Activated naive CD8-positive, alpha-beta T cell treated with anti-CD3 and anti-CD28 coated beads, Interleukin-2, amount 50 U/mL, for 24 hours (primary cell): ENCODE measurements at regions not wholly inside any gene's neighbourhood (a gene's known extent, or its start where the extent isn't known, plus 50 kb on each side); places are given as distances from the start of the nearest gene placed in this dataset.
"Not testable (repeated sequence)": the region's sequence is repeated elsewhere in the genome, so short reads cannot be mapped to it uniquely, and the experiment has no call there.

Source experiments
- ATAC-seq: fragments of 150-1000 bp; cut with Tn5 transposase; one replicate; pipeline ENCODE4 v1.10.0; 2021
- DNase-seq: peaks from one replicate; pipeline ENCODE4 v3.0.0; 2021
- H3K27ac Mint-ChIP-seq: one replicate; pipeline ENCODE4 v1.8.0; 2021; ENCODE audit warnings: mild to moderate bottlenecking, mixed read lengths
- H3K27me3 Mint-ChIP-seq: one replicate; pipeline ENCODE4 v1.8.0; 2021; ENCODE audit warnings: mixed read lengths
- H3K36me3 Mint-ChIP-seq: one replicate; pipeline ENCODE4 v1.8.0; 2021; ENCODE audit warnings: low read depth, mixed read lengths
- H3K4me1 Mint-ChIP-seq: one replicate; pipeline ENCODE4 v1.8.0; 2021; ENCODE audit warnings: mixed read lengths
- H3K4me3 Mint-ChIP-seq: one replicate; pipeline ENCODE4 v1.8.0; 2021; ENCODE audit warnings: mild to moderate bottlenecking, moderate library complexity, mixed read lengths
- H3K9me3 Mint-ChIP-seq: one replicate; pipeline ENCODE4 v1.8.0; 2021; ENCODE audit warnings: mixed read lengths

- H3K9me3 Mint-ChIP-seq, result peaks cover 5% of the 10 kb centered on the region
- DNase-seq (no peak), ATAC-seq (no peak)
- H3K27me3 Mint-ChIP-seq, result no peaks in the 10 kb centered on the region
- H3K36me3 Mint-ChIP-seq, result no peaks in the 10 kb centered on the region
- no peaks in the 10 kb centered on the region for H3K4me1 Mint-ChIP-seq
- H3K27ac Mint-ChIP-seq, result no peak overlapping the region
- no peak overlapping the region for H3K4me3 Mint-ChIP-seq
These were observed 108.9 kb upstream of the USP25 start for GRCh38 chr21:15620892-15621291.

DNA sequence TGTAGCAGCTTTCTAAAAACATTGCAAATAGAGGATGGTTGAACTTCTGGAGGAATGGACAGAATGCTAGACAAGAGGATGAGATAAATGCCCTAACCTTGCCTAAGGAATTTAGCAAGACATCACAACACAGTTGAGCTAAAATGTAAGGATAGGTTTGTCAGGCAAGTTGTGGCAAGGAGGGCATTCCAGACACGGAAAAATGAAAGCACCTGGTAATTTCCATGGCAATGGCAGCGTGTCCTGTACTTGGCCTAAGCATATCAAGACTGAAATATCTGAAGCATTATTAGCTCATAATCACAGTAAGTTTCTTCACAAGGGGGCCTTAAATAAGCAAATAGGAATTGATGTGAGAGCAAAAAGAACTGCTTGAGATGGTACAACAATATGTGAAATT, 105.1 kb upstream of the USP25 start:
- ATAC-seq (no peak), DNase-seq (no peak)
- Mint-ChIP-seq H3K9me3 (peaks cover 5% of the 10 kb centered on the region), H3K27me3 (no peaks in the 10 kb centered on the region), H3K4me3 (no peak overlapping the region), H3K4me1 (no peaks in the 10 kb centered on the region), H3K27ac (no peak overlapping the region), H3K36me3 (no peaks in the 10 kb centered on the region)

- DNase-seq (no peak), ATAC-seq (no peak)
- H3K36me3 Mint-ChIP-seq, result no peaks in the 10 kb centered on the region
- H3K4me1 Mint-ChIP-seq, result no peaks in the 10 kb centered on the region
- no peaks in the 10 kb centered on the region for H3K27me3 Mint-ChIP-seq
- H3K9me3 Mint-ChIP-seq, result peaks cover 5% of the 10 kb centered on the region
- H3K4me3 Mint-ChIP-seq, result no peak overlapping the region
- no peak overlapping the region for H3K27ac Mint-ChIP-seq
These were observed 104.4 kb upstream of the USP25 start for GRCh38 chr21:15625363-15625762.

- H3K9me3 Mint-ChIP-seq, result peaks cover 5% of the 10 kb centered on the region
- no peaks in the 10 kb centered on the region for H3K36me3 Mint-ChIP-seq
- no peaks in the 10 kb centered on the region for H3K4me1 Mint-ChIP-seq
- no peak overlapping the region for H3K27ac Mint-ChIP-seq
- DNase-seq (no peak), ATAC-seq (no peak)
- no peak overlapping the region for H3K4me3 Mint-ChIP-seq
- H3K27me3 Mint-ChIP-seq, result no peaks in the 10 kb centered on the region
These were observed 103.8 kb upstream of the USP25 start for GRCh38 chr21:15626031-15626430.

DNA sequence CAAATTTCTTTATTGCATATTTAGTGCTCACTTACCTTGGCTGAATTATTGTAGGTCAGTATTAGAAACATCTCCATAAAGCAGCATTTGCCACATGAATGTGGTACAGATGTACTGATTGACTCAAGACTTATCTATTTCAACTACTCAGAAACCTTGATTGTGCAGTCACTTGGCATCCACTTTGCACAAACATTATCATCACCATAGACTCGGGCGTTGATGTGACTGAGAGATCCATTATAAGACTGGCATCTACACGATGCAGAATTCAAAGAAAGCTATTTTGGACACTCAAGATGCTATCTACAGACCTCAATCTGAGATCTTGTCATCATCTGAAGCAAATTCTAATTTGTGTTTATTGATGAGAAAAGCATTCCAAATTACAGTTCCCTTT, 102.8 kb upstream of the USP25 start:
- H3K4me1 Mint-ChIP-seq, result no peaks in the 10 kb centered on the region
- no peaks in the 10 kb centered on the region for H3K27me3 Mint-ChIP-seq
- no peak overlapping the region for H3K4me3 Mint-ChIP-seq
- DNase-seq (no peak), ATAC-seq (no peak)
- no peak overlapping the region for H3K27ac Mint-ChIP-seq
- no peaks in the 10 kb centered on the region for H3K36me3 Mint-ChIP-seq
- H3K9me3 Mint-ChIP-seq, result peaks cover 5% of the 10 kb centered on the region

GRCh38 chr21:15627823-15628222, 102.0 kb upstream of the USP25 start:
- Mint-ChIP-seq H3K4me3 (no peak overlapping the region), H3K4me1 (no peaks in the 10 kb centered on the region), H3K36me3 (no peaks in the 10 kb centered on the region), H3K27me3 (no peaks in the 10 kb centered on the region), H3K9me3 (peaks cover 3% of the 10 kb centered on the region), H3K27ac (no peak overlapping the region)
- ATAC-seq, result no peak
- DNase-seq, result no peak

- H3K4me3 Mint-ChIP-seq, result no peak overlapping the region
- DNase-seq (no peak), ATAC-seq (no peak)
- H3K27ac Mint-ChIP-seq, result no peak overlapping the region
- no peaks in the 10 kb centered on the region for H3K9me3 Mint-ChIP-seq
- no peaks in the 10 kb centered on the region for H3K36me3 Mint-ChIP-seq
- H3K4me1 Mint-ChIP-seq, result no peaks in the 10 kb centered on the region
- H3K27me3 Mint-ChIP-seq, result no peaks in the 10 kb centered on the region
These were observed 98.4 kb upstream of the USP25 start for GRCh38 chr21:15631342-15631741.

- not testable (repeated sequence) for H3K4me3 Mint-ChIP-seq, H3K27me3 Mint-ChIP-seq, ATAC-seq, DNase-seq, H3K4me1 Mint-ChIP-seq, H3K36me3 Mint-ChIP-seq, H3K27ac Mint-ChIP-seq, H3K9me3 Mint-ChIP-seq
These were observed 95.2 kb upstream of the USP25 start for GRCh38 chr21:15634541-15634940.

DNA sequence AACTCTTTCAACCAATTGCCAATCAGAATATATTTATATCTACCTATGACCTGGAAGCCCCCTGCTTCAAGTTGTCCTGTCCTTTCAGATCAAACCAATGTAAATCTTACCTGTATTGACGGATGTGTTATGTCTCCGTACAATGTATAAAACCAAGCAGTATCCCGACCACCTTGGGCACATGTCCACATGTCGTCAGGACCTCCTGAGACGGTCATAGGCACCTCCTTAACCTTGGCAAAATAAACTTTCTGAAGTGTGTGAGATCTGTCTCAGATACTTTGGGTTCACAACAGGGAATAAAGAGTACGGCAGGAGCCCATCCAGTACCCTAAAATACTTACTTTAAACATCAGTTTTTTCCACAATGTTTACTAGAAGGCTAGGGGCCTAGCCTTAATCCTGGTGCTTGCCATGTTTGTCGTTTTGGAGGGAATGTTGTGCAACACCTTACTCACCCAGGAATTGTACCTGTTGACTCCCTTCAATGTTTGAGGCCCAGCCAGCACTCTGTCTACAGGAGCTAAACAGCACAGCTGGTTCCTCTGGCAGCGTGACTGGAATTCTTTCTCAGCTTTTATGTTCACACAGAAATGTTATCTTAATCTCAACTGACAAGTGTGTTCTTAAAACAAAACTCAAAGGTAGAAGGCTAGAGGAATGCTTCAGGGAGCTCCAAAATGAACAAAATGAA, 90.8 kb upstream of the USP25 start:
- Mint-ChIP-seq H3K4me1 (peaks cover 2% of the 10 kb centered on the region), H3K27me3 (peaks cover 2% of the 10 kb centered on the region), H3K9me3 (no peaks in the 10 kb centered on the region), H3K36me3 (no peaks in the 10 kb centered on the region), H3K4me3 (no peak overlapping the region), H3K27ac (no peak overlapping the region)
- DNase-seq (no peak), ATAC-seq (no peak)

- H3K4me3 Mint-ChIP-seq, H3K27me3 Mint-ChIP-seq, H3K27ac Mint-ChIP-seq, DNase-seq, H3K36me3 Mint-ChIP-seq, H3K4me1 Mint-ChIP-seq, H3K9me3 Mint-ChIP-seq, ATAC-seq: not testable (repeated sequence)
These were observed 89.7 kb upstream of the USP25 start for GRCh38 chr21:15640113-15640512.

GRCh38 chr21:15644489-15644888, 85.3 kb upstream of the USP25 start:
- H3K4me1 Mint-ChIP-seq, result peaks cover 2% of the 10 kb centered on the region
- DNase-seq (no peak), ATAC-seq (no peak)
- no peak overlapping the region for H3K4me3 Mint-ChIP-seq
- H3K9me3 Mint-ChIP-seq, result no peaks in the 10 kb centered on the region
- H3K27me3 Mint-ChIP-seq, result no peaks in the 10 kb centered on the region
- H3K36me3 Mint-ChIP-seq, result no peaks in the 10 kb centered on the region
- no peak overlapping the region for H3K27ac Mint-ChIP-seq

GRCh38 chr21:15645830-15646229, 84.0 kb upstream of the USP25 start:
- ATAC-seq, result no peak
- no peak overlapping the region for H3K4me3 Mint-ChIP-seq
- no peak for DNase-seq
- no peaks in the 10 kb centered on the region for H3K36me3 Mint-ChIP-seq
- no peaks in the 10 kb centered on the region for H3K4me1 Mint-ChIP-seq
- no peaks in the 10 kb centered on the region for H3K27me3 Mint-ChIP-seq
- H3K27ac Mint-ChIP-seq, result no peak overlapping the region
- H3K9me3 Mint-ChIP-seq, result no peaks in the 10 kb centered on the region

GRCh38 chr21:15650735-15651134, 79.0 kb upstream of the USP25 start:
- Mint-ChIP-seq H3K36me3 (no peaks in the 10 kb centered on the region), H3K9me3 (no peaks in the 10 kb centered on the region), H3K4me1 (no peaks in the 10 kb centered on the region), H3K27me3 (no peaks in the 10 kb centered on the region), H3K4me3 (no peak overlapping the region), H3K27ac (no peak overlapping the region)
- ATAC-seq (no peak), DNase-seq (no peak)

GRCh38 chr21:15651172-15651571, 78.6 kb upstream of the USP25 start:
- no peak overlapping the region for H3K27ac Mint-ChIP-seq
- ATAC-seq (no peak), DNase-seq (no peak)
- no peak overlapping the region for H3K4me3 Mint-ChIP-seq
- H3K27me3 Mint-ChIP-seq, result no peaks in the 10 kb centered on the region
- H3K4me1 Mint-ChIP-seq, result no peaks in the 10 kb centered on the region
- H3K36me3 Mint-ChIP-seq, result no peaks in the 10 kb centered on the region
- H3K9me3 Mint-ChIP-seq, result no peaks in the 10 kb centered on the region

DNA sequence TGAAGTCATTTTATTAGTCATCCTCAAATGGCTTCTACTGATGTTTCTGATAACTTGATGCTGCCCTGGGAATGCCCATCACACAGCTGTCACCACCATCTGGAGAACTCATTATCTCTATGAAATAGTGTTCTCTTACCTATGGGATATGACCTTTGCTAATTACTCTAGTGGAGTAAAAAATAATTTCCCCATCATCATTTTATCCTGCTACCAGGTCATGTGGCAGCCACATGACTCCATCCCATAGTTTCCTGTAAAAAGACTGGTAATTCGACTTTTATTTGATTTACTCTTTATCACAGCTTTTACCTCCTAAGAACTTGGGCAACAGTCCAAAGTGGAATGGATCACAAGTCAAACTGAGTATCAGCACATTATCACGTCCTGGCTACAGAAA, 76.1 kb upstream of the USP25 start:
- H3K27me3 Mint-ChIP-seq, result no peaks in the 10 kb centered on the region
- no peak overlapping the region for H3K4me3 Mint-ChIP-seq
- no peak for DNase-seq
- no peaks in the 10 kb centered on the region for H3K9me3 Mint-ChIP-seq
- no peaks in the 10 kb centered on the region for H3K4me1 Mint-ChIP-seq
- no peak overlapping the region for H3K27ac Mint-ChIP-seq
- H3K36me3 Mint-ChIP-seq, result no peaks in the 10 kb centered on the region
- no peak for ATAC-seq

DNA sequence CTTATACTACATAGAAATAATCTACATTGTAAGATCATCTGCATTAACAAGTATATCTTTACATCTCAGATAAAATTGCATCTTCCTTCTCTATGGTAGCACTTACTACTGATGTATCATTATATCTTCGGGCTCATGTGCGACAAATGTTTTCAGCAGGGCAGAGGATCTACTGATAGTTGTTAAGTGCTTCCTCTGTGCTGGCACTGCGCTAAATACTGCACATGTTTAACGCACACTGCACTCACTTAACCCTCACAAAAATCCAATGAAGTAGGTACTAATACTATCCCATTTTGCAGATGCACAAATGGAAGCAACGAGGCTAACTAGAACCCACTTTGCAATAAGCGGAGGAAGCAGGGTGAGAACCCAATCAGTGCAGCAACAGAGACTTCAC, 75.6 kb upstream of the USP25 start:
- no peaks in the 10 kb centered on the region for H3K27me3 Mint-ChIP-seq
- no peaks in the 10 kb centered on the region for H3K36me3 Mint-ChIP-seq
- ATAC-seq (no peak), DNase-seq (no peak)
- no peaks in the 10 kb centered on the region for H3K4me1 Mint-ChIP-seq
- no peak overlapping the region for H3K4me3 Mint-ChIP-seq
- no peak overlapping the region for H3K27ac Mint-ChIP-seq
- no peaks in the 10 kb centered on the region for H3K9me3 Mint-ChIP-seq
